Neural cell (in vitro differentiated cells): ENCODE measurements at regions not wholly inside any gene's neighbourhood (a gene's known extent, or its start where the extent isn't known, plus 50 kb on each side); places are given as distances from the start of the nearest gene placed in this dataset.

Experiments used
- H2AFZ ChIP-seq: fragments of 200-600, 300-800 bp; sonication (generic), shearing (Covaris generic); 2 replicates; pipeline ENCODE4 v1.6.0; 2014; ENCODE audit warnings: low read depth, mild to moderate bottlenecking, antibody characterized with exemption, low read length, moderate library complexity
- H3F3A ChIP-seq: fragments of 200-600 bp; shearing (Covaris generic); 2 replicates; pipeline ENCODE4 v1.6.1; 2016; ENCODE audit warnings: mild to moderate bottlenecking, moderate library complexity, mixed read lengths, antibody characterized with exemption, low read length; ENCODE audit not compliant: insufficient read depth, poor library complexity, severe bottlenecking
- H3K27ac ChIP-seq: fragments of 200-600, 300-800 bp; sonication (generic), shearing (Covaris generic); 2 replicates; pipeline ENCODE4 v1.5.1; 2014; ENCODE audit warnings: mild to moderate bottlenecking, low read length, moderate library complexity
- H3K27me3 ChIP-seq: fragments of 300-800, 200-600 bp; sonication (generic), shearing (Covaris generic); 2 replicates; pipeline ENCODE4 v1.6.0; 2014; ENCODE audit warnings: mild to moderate bottlenecking, low read depth, low read length, moderate library complexity; ENCODE audit not compliant: insufficient read depth
- H3K36me3 ChIP-seq: fragments of 300-800, 200-600 bp; sonication (generic), shearing (Covaris generic); 2 replicates; pipeline ENCODE4 v1.5.1; 2014; ENCODE audit warnings: mild to moderate bottlenecking, antibody characterized with exemption, low read length, moderate library complexity; ENCODE audit not compliant: insufficient read depth
- H3K4me2 ChIP-seq: fragments of 300-800, 200-600 bp; sonication (generic), shearing (Covaris generic); 2 replicates; pipeline ENCODE4 v1.6.0; 2014; ENCODE audit warnings: mild to moderate bottlenecking, low read length
- H3K4me3 ChIP-seq: fragments of 300-800, 200-600 bp; sonication (generic), shearing (Covaris generic); 2 replicates; pipeline ENCODE4 v1.5.1; 2014; ENCODE audit warnings: mild to moderate bottlenecking, low read length, moderate library complexity
- H3K79me2 ChIP-seq: fragments of 200-600 bp; shearing (Covaris generic); replicated peaks from 2 replicates; pipeline ENCODE4 v1.6.0; 2014; ENCODE audit warnings: mild to moderate bottlenecking, low read length, moderate library complexity; ENCODE audit not compliant: insufficient read depth
- H3K9ac ChIP-seq: fragments of 300-800, 200-600 bp; sonication (generic), shearing (Covaris generic); 2 replicates; pipeline ENCODE4 v1.6.1; 2016; ENCODE audit warnings: mild to moderate bottlenecking, low read length, mixed read lengths
- H3K9me2 ChIP-seq: fragments of 200-600 bp; shearing (Covaris generic); 2 replicates; pipeline ENCODE4 v1.6.1; 2016; ENCODE audit warnings: mild to moderate bottlenecking, low read length, mixed read lengths; ENCODE audit not compliant: insufficient read depth
- H3K9me3 ChIP-seq: fragments of 200-600, 300-800 bp; sonication (generic), shearing (Covaris generic); 2 replicates; pipeline ENCODE4 v1.6.1; 2016; ENCODE audit warnings: mild to moderate bottlenecking, mixed run types, low read length, moderate library complexity, mixed read lengths
- H4K20me1 ChIP-seq: fragments of 200-600 bp; shearing (Covaris generic); 2 replicates; pipeline ENCODE4 v1.6.1; 2016; ENCODE audit warnings: mild to moderate bottlenecking, mixed run types; ENCODE audit not compliant: insufficient read depth
- CTCF ChIP-seq: fragments of 450-650 bp; IDR thresholded peaks from 2 replicates; pipeline ENCODE4 v1.5.1; 2014; ENCODE audit warnings: antibody characterized with exemption, mild to moderate bottlenecking, moderate library complexity; ENCODE audit not compliant: poor library complexity, severe bottlenecking
- EP300 ChIP-seq: fragments of 450-650 bp; conservative IDR thresholded peaks from 2 replicates; pipeline ENCODE4 v1.6.1; 2014; ENCODE audit warnings: antibody characterized with exemption, mild to moderate bottlenecking, moderate library complexity; ENCODE audit not compliant: poor library complexity, severe bottlenecking
- EZH2 ChIP-seq: fragments of 200-600, 300-800 bp; shearing (Covaris generic), sonication (generic); IDR thresholded peaks from 2 replicates; pipeline ENCODE4 v1.6.1; 2014; ENCODE audit warnings: antibody characterized with exemption, low read length, borderline replicate concordance, mild to moderate bottlenecking; ENCODE audit not compliant: insufficient read depth, poor library complexity, severe bottlenecking
- MXI1 ChIP-seq: fragments of 450-650 bp; conservative IDR thresholded peaks from 2 replicates; pipeline ENCODE4 v1.6.1; 2014; ENCODE audit warnings: antibody characterized with exemption, mild to moderate bottlenecking; ENCODE audit not compliant: poor library complexity, severe bottlenecking
- POLR2AphosphoS5 ChIP-seq: IDR thresholded peaks from 2 replicates; pipeline ENCODE4 v1.6.1; 2012
- RAD21 ChIP-seq: fragments of 450-650 bp; conservative IDR thresholded peaks from 2 replicates; pipeline ENCODE4 v1.6.1; 2014; ENCODE audit warnings: antibody characterized with exemption, mild to moderate bottlenecking, moderate library complexity
- REST ChIP-seq: IDR thresholded peaks from 2 replicates; pipeline ENCODE4 v1.6.1; 2012; ENCODE audit warnings: borderline replicate concordance
- SMC3 ChIP-seq: fragments of 450-650 bp; conservative IDR thresholded peaks from 2 replicates; pipeline ENCODE4 v1.6.1; 2014; ENCODE audit warnings: antibody characterized with exemption, mild to moderate bottlenecking, moderate library complexity; ENCODE audit not compliant: poor library complexity
- TAF1 ChIP-seq: IDR thresholded peaks from 2 replicates; pipeline ENCODE4 v1.6.1; 2012; ENCODE audit warnings: low read depth

GRCh38 chr18:70674896-70675295, 386.1 kb downstream of the SOCS6 start:
- no peaks in the 10 kb centered on the region for H3K36me3 ChIP-seq
- TF ChIP-seq EZH2 (no peak), CTCF (no peak), TAF1 (no peak), MXI1 (no peak), RAD21 (no peak), REST (no peak), SMC3 (no peak), POLR2AphosphoS5 (no peak), EP300 (no peak)
- H3F3A ChIP-seq = no peaks in the 10 kb centered on the region
- no peaks in the 10 kb centered on the region for H3K27me3 ChIP-seq
- no peak overlapping the region for H2AFZ ChIP-seq
- H4K20me1 ChIP-seq = no peaks in the 10 kb centered on the region
- H3K27ac ChIP-seq = no peak overlapping the region
- no peak overlapping the region for H3K9ac ChIP-seq
- H3K9me3 ChIP-seq = no peaks in the 10 kb centered on the region
- H3K9me2 ChIP-seq = no peaks in the 10 kb centered on the region
- no peaks in the 10 kb centered on the region for H3K79me2 ChIP-seq
- no peak overlapping the region for H3K4me2 ChIP-seq
- no peak overlapping the region for H3K4me3 ChIP-seq

GRCh38 chr18:70673831-70674230, 385.0 kb downstream of the SOCS6 start:
- Histone ChIP-seq H3K4me2 (no peak overlapping the region), H3K4me3 (peak overlapping the region; percentile 3), H2AFZ (no peak overlapping the region), H3K27me3 (no peaks in the 10 kb centered on the region), H3K79me2 (no peaks in the 10 kb centered on the region), H4K20me1 (no peaks in the 10 kb centered on the region), H3K9ac (no peak overlapping the region), H3F3A (no peaks in the 10 kb centered on the region), H3K9me3 (no peaks in the 10 kb centered on the region), H3K27ac (peak overlapping the region; percentile 21), H3K36me3 (no peaks in the 10 kb centered on the region), H3K9me2 (no peaks in the 10 kb centered on the region)
- TF ChIP-seq EP300 (peak; percentile 87), REST (no peak), MXI1 (no peak), RAD21 (no peak), POLR2AphosphoS5 (peak; percentile 63), CTCF (no peak), TAF1 (no peak), EZH2 (no peak)
